ENCODE measurements at regions not wholly inside any gene's neighbourhood (a gene's known extent, or its start where the extent isn't known, plus 50 kb on each side); places are given as distances from the start of the nearest gene placed in this dataset.

GRCh38 chr2:51633073-51633472 is 601.1 kb upstream of the NRXN1 start:
- TF ChIP-seq, protein P1, sequence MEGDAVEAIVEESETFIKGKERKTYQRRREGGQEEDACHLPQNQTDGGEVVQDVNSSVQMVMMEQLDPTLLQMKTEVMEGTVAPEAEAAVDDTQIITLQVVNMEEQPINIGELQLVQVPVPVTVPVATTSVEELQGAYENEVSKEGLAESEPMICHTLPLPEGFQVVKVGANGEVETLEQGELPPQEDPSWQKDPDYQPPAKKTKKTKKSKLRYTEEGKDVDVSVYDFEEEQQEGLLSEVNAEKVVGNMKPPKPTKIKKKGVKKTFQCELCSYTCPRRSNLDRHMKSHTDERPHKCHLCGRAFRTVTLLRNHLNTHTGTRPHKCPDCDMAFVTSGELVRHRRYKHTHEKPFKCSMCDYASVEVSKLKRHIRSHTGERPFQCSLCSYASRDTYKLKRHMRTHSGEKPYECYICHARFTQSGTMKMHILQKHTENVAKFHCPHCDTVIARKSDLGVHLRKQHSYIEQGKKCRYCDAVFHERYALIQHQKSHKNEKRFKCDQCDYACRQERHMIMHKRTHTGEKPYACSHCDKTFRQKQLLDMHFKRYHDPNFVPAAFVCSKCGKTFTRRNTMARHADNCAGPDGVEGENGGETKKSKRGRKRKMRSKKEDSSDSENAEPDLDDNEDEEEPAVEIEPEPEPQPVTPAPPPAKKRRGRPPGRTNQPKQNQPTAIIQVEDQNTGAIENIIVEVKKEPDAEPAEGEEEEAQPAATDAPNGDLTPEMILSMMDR (IDR thresholded peaks at IDR 0.05; ENCODE audit: low read depth, low read length, poor library complexity, severe bottlenecking) = no peak
- no peak for TF ChIP-seq EZH2phosphoT487 (IDR thresholded peaks at IDR 0.05; ENCODE audit: borderline replicate concordance, low read length)

Measured in DOHH2 (cell line).